ENCODE measurements at regions not wholly inside any gene's neighbourhood (a gene's known extent, or its start where the extent isn't known, plus 50 kb on each side); places are given as distances from the start of the nearest gene placed in this dataset.

DNA sequence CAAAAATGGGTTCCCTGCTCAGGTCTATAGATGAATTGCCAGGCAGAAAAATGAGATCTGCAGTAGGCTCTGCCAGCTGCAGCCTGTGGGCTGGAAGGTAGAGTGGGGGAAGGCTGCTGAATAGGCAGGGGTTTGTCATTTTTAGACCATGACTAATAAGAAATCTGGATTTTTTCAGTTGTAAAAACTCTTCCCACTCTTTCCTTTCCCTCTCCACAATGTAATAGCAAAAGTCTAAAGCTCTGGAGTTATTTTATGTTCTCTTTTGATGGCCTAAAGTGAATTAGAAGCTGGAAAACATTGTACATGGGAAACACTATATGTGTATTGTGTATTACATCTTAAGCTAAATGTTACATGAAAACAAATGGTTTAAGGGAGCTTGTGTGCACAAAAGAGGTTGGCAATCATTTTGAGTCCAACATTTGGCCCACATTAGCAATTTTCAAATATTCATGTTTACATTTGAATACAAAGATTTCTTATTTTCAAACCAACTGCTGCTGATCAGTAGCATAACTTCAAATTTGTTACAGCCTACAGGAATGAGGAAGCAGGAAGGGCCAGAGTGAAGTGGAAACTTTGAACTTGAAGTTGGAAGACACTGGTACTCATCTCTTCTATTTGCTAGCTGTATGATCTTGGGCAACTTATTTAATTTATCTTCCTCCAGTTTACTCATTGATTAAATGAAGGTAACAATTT is 407.1 kb downstream of the SLC4A3 start:
- no peak for DNase-seq (ENCODE audit: low read depth in 4 of 4, low spot score in 3 of 4)

DNA sequence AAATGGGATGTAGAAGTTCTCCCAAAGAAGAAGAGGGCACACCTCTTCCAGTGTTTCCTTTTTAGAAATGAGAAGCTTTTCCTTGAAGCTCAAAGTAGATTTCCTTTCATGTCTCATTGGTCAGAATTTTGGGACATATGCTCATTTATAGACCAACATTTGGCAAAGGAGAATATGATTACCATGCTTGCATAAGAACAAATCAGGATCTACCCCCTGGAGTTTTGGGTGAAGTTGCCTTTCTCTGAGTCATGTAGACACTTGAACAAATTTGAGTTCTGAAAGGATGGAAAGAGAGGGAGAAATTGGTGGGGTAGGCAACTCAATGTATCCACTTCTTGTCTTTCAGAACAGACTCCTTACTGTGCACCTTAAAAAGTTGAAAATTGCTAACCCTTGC is 409.0 kb downstream of the SLC4A3 start:
- no peak for DNase-seq (ENCODE audit: low read depth in 4 of 4, low spot score in 3 of 4)

DNA sequence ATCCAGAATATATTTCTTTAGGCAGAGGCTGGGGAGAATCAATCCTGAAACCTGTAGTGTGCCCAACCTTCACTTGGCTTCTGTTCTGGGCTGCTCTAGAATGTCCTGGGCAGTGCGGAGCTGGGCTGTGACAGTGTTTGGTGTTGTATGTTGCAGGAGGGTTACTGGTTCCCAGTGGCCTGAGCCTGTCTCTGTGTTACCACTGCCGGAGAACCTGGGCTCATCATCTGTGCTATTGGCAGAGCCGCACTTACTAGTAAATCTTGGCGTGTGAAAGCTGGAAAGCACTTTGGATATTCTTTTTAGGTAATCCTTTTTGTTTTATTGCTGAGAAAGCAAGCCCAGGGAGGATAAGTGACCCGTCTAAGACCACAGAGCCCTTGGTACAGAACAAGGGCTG is 412.9 kb downstream of the SLC4A3 start:
- DNase-seq (ENCODE audit: low read depth in 4 of 4, low spot score in 3 of 4), result no peak

DNA sequence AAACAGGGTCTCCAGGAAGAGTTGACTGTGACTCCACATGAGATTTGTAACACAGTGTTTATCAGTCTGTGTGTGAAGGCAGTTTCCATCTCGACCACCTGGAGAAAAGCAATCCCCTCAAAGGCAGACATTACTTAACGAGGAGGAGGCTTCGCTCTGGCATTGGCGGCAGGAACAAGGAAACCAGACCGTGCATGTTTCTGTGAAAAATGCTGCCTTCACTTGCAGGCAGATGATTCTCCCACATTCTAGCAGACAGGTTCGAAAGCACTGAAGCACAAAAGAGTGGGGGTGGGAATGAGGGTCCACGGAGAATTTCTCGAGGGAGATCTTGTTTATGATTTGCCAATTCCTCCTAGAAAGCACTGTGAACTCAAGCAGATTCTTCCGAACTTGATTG is 414.0 kb downstream of the SLC4A3 start:
- no peak for DNase-seq (ENCODE audit: low read depth in 4 of 4, low spot score in 3 of 4)

GRCh38 chr2:220043155-220043989 is 415.9 kb downstream of the SLC4A3 start:
- DNase-seq (ENCODE audit: low read depth in 4 of 4, low spot score in 3 of 4), result no peak

GRCh38 chr2:220043990-220044335 is 416.5 kb downstream of the SLC4A3 start:
- DNase-seq (ENCODE audit: low read depth in 4 of 4, low spot score in 3 of 4), result no peak

GRCh38 chr2:220044383-220044782 is 417.0 kb downstream of the SLC4A3 start:
- DNase-seq (ENCODE audit: low read depth in 4 of 4, low spot score in 3 of 4), result no peak

GRCh38 chr2:220046507-220046906 is 419.1 kb downstream of the SLC4A3 start:
- DNase-seq (ENCODE audit: low read depth in 4 of 4, low spot score in 3 of 4), result no peak

DNA sequence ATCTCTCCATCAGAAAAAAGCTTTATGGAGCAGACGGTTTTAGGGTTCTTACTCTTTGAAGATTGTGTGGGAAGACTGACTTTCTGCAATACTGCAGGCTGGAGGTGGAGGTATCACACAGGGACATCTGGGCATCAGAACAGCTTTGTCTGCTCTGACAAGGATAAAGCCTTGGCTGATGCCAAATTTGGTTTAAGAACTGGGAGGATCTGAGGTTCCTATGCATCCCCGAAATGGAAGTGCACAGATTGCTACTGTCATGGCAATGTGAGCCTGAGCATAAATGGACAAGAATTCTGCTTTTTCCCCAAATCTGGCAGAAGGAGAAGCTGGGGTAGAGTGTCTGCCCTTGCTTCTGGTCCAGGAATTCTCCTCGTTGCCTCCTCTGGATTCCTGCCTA is 424.3 kb downstream of the SLC4A3 start:
- no peak for DNase-seq (ENCODE audit: low read depth in 4 of 4, low spot score in 3 of 4)

GRCh38 chr2:220053919-220054318 is 426.5 kb downstream of the SLC4A3 start:
- no peak for DNase-seq (ENCODE audit: low read depth in 4 of 4, low spot score in 3 of 4)

DNA sequence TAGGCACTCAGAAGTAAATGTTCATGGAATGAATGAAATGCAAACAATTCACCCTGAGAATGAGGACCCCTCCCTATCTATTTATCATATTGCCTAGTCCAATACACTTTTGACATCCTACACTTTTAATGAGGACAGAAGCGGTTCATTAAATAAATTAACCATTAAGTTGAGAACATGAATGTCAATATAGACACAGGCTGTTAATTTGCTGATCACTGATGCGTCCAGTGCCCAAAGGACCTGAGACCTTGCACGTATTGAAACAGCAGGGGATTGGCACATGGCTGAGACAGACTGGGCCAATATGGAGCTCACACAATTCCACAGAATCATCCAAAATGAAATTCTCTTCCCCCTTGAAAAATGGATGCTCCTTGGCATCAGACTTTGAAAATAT is 430.0 kb downstream of the SLC4A3 start:
- no peak for DNase-seq (ENCODE audit: low read depth in 4 of 4, low spot score in 3 of 4)

GRCh38 chr2:220057916-220058315 is 430.5 kb downstream of the SLC4A3 start:
- no peak for DNase-seq (ENCODE audit: low read depth in 4 of 4, low spot score in 3 of 4)

- no peak for DNase-seq (ENCODE audit: low read depth in 4 of 4, low spot score in 3 of 4)
Measured at GRCh38 chr2:220064111-220065030, 436.9 kb downstream of the SLC4A3 start.

- no peak for DNase-seq (ENCODE audit: low read depth in 4 of 4, low spot score in 3 of 4)
Measured at GRCh38 chr2:220065581-220065980, 438.2 kb downstream of the SLC4A3 start.

DNA sequence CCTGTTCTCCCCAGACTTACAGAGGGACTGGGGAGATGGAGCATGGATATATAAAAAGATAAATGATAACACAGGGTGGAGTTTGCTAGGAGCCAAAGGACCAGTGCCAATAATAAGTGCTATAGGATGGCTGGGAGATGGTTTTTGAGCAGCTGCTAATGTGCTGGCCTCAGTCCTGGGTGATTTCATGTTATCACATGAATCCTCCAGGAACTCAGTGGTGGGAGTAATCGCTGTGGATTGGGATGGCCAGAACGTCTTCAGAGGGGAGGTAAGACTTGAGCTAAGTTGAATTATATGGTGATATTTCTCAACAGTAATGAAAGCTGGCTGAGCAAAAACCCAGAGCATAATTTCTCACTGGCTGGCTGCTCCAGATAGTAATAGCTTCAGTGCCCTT is 441.4 kb downstream of the SLC4A3 start:
- no peak for DNase-seq (ENCODE audit: low read depth in 4 of 4, low spot score in 3 of 4)

- no peak for DNase-seq (ENCODE audit: low read depth in 4 of 4, low spot score in 3 of 4)
Measured at GRCh38 chr2:220070349-220070748, 442.9 kb downstream of the SLC4A3 start.

- no peak for DNase-seq (ENCODE audit: low read depth in 4 of 4, low spot score in 3 of 4)
Measured at GRCh38 chr2:220071696-220072095, 444.3 kb downstream of the SLC4A3 start.

- DNase-seq (ENCODE audit: low read depth in 4 of 4, low spot score in 3 of 4), result no peak
Measured at GRCh38 chr2:220072669-220073220, 445.3 kb downstream of the SLC4A3 start.

DNA sequence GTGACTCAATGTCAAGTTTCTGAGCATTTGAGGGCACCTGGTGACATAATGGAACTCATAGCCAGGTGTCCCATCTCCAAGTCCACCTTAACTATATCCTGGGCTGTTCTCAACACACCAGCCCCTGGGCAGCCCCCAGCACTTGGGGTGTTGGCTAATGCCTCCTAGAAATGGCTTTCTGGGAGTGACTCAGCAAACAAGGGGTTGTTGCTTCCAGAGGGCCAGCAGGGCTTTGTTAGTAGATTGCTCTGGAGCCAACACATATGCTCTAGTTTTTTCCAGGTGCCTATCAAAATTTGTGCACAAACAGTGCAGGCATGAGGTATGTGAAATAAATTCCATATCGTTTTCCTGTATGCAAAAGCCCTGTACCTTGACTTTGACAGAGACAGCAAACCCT is 448.4 kb downstream of the SLC4A3 start:
- DNase-seq (ENCODE audit: low read depth in 4 of 4, low spot score in 3 of 4), result no peak

GRCh38 chr2:220076734-220077133 is 449.3 kb downstream of the SLC4A3 start:
- DNase-seq (ENCODE audit: low read depth in 4 of 4, low spot score in 3 of 4), result no peak

DNA sequence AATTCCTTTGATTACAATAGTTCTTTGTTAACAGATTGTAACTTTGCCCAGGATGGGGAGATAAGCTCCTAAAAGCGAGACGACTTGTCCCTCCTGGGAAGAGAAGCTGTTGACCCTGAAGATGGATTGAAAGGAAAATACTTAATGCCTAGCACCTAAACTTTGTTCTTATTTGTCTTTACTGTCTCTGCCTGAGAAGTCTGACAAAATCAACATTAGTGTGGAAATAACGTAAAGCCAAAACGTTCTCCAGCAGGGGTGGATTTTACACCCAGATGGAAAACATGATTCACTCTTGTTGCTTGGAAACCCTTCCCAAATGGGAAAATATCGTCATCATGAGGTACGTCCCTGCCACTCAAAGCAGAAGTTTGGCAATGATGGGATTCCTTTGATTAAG is 450.1 kb downstream of the SLC4A3 start:
- DNase-seq (ENCODE audit: low read depth in 4 of 4, low spot score in 3 of 4), result no peak

Data from right renal pelvis (tissue), 4 donors.